ENCODE measurements at regions not wholly inside any gene's neighbourhood (a gene's known extent, or its start where the extent isn't known, plus 50 kb on each side); places are given as distances from the start of the nearest gene placed in this dataset.
"Not testable (repeated sequence)": the region's sequence is repeated elsewhere in the genome, so short reads cannot be mapped to it uniquely, and the experiment has no call there.

GRCh38 chr5:10921160-10921559 lies 160.1 kb upstream of the DAP start:
- DNase-seq: no peak

GRCh38 chr5:10920400-10920799 lies 159.4 kb upstream of the DAP start:
- no peak for DNase-seq

- no peak for DNase-seq
Observed at GRCh38 chr5:10914741-10915480, 153.9 kb upstream of the DAP start.

DNA sequence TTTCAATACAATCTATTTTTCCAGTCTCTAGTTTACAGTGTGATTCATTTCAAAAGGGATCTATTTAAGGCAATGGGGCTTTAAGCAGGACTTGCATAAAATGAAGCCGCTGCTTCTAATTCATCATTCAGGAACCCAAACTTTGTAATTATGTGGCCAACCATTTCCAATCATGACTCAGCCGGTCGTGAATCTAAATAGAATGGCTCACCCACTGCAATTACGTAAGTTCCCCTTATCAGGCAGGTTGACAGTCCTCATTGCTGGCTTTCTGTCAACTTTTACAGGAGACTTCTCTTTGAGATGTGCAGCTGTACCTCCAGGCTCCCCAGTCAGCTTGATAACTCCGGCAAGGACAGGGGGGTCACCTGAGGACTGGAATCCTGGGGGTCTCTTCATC lies 152.8 kb upstream of the DAP start:
- DNase-seq: no peak

DNA sequence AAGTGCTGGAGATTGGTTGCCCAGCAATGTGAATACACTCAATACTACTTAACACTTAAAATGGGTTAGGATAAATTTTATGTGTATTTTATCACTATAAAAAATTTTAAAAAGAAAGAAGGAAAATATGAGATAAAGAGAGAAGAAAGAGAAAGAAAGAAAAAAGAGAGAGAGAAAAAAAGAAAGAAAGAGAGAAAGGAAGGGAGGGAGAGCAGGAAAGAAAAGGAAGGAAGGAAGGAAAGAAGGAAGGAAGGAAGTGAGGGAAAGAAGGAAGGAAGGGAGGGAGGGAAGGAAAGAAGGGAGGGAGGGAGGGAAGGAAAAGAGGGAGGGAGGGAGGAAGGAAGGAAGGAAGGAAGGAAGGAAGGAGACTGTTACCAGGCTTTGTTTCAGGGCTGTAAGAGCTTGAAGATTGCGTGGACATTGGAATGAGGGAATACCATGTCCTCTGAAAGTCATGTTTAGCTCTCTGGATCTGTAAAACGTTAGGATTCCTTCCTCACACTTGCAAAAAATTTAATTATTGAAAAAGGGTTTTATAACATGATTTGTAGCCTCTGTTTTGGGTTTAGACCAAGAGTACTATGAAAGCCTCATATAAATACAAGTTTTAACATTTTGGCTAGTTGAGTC lies 152.3 kb upstream of the DAP start:
- no peak for DNase-seq

GRCh38 chr5:10912435-10912834 lies 151.4 kb upstream of the DAP start:
- DNase-seq: no peak

- no peak for DNase-seq
Observed at GRCh38 chr5:10910261-10910660, 149.2 kb upstream of the DAP start.

DNA sequence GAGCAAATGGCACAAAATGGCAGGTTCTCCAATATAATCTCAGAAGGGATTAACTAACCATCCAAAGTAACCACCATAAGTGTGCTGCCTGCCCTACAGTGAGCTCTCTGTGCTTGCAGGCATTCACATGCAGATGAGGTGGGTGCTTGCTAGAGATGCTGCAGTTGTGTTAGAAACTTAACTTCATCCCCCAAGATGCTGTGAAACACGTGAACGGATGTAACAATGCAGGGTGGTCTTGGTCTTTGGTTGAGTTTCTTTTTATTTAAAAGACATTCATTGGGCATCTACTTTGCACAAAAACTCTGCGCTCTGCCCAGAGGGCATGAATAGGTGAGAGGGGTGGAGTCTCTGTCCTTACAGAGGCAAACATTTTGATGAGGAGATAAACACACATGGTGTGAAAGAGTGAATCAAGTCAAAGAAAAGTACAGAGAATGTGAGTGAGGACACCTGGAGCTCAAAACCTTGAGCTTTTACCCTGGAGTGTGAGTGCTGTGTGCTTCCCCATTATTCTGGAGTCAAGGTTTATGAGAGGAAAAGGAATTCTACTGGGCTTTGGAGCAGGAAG lies 143.9 kb upstream of the DAP start:
- no peak for DNase-seq

DNA sequence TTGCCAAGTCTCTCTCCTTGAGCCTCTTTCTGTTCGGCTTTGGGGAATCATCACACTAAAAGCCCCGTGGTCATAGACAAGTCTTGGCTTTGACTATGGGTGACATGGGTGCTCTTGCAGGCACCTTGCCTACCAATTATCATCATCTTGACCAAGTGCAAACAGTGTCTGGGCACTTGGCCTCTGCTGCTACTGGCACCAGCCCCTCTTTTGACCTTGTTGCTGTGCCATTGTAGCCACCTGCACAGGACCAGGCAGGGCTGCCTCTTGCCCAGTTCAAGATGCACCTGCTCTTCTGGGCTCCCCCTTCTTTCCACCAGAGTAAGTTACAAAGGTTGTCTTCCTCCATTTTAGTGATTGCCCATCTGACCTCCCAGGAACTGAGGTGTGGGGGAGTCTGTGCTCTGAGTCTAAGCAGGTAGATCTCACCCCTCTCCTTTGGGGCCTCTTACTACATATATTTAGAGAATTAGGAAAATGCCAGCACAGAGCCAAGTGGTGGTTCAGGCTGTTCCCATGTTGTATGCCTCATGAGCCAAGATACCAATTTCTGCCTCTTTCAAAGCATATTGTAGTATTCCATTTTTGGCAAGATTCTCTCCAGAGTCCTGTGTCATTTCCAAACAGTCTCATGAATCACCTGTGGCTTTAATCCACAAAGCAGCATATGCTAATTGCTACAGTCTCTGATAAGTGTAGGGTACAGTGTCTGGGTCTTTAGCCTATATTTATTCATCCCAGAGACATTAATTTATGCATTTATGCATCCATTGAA lies 142.9 kb upstream of the DAP start:
- no peak for DNase-seq

DNA sequence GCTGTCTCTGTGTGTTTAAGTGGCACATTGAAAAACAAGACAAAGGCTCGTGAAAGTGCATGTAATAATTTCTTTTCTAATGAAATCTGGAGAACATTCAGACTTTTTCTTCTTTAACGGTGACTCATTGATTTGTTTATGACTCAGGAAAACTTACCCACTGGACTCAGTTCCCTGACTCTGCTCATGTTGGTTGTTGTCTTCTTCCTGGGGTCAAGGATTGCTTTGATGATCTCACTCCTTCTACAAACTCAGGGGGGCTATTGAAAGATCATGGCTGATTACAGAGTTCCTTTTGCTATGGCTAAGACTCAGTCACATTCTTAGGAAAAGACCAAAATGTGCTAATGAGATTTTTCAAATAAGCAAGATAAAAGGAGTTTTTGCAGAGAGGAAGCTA lies 141.1 kb upstream of the DAP start:
- DNase-seq: no peak

GRCh38 chr5:10898514-10898913 lies 137.5 kb upstream of the DAP start:
- no peak for DNase-seq

DNA sequence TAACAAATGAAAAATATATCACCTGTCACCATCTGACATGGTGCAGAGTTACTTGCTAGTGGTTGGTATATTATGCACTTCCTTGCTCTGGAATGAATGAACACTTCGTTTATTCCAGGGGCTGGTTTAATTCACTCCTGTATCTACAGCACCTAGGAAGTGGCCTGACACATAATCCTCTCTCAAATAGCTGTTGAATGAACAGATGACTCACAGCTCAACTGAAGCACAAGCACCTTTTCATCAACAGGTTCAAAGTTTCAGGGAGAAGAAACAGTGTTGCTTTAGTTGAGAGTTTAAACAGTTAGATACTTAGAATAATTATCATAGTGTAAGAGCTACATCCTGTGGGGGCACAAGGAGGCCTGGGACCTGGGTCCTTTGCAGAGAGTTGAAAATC lies 135.0 kb upstream of the DAP start:
- no peak for DNase-seq

DNA sequence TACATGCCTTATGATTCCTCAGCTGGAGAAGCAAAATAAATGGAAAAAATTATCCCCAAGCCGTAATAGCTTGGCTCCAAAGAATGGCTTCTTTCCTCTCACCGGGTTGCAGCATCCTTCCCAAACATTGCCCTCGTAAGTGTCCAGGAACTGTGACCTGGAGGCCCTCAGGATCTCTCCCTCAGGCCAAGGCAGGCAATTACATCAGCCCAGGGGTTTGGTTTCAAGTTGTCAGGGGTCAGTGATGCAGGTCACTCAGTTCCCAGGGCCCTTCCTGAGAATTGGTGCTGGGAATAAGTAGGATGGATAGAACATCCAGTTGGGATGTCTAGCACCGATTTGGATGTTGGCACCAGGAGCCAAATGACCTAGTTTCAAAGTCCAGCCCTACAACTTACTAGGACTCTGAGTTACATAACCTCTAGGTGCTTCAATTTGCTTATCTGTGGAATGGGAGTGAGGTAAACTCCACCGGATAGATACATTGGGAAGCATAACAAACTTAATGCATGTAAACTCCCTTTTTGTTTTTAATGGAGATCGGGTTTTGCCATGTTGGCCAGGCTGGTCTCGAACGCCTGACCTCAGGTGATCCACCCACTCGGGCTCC lies 133.5 kb upstream of the DAP start:
- no peak for DNase-seq

- no peak for DNase-seq
Observed at GRCh38 chr5:10892911-10893215, 131.8 kb upstream of the DAP start.

DNA sequence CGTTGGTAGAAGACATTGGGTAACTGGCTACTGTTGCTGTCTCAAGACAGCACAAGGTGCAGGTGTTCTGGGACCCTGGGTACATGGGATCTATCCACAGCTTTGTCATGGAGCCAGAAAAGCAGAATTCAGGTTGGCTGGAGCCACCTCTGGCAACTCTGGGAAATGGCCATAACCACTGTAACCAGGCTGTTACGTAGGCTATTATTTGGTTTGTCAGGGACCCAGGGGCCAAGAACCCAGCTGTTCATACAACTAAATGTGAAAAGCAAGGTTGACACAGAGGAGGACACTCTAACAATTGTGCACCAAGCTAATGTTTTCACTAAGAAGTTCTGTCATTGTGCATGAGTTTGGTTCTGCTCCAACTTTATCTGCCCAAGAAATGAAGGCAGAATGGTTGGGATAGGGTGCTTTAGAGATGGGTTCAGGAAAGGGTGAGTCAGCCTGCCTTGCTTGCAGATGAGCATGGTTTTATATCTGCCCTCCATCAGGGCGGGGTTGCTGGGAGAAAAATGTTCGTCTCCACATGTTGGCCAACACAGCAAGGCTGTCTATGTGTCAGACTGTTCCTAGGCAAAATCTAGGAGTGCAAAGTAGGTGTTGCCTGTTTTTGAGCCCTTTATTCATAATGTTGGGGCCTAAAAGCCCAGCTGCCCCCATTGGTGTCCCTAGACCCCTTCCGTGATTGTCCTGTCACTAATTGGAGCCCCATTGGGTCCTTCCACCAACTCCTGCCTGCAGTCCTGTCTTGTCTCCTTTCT lies 131.3 kb upstream of the DAP start:
- no peak for DNase-seq

- no peak for DNase-seq
Observed at GRCh38 chr5:10891193-10891592, 130.2 kb upstream of the DAP start.

DNA sequence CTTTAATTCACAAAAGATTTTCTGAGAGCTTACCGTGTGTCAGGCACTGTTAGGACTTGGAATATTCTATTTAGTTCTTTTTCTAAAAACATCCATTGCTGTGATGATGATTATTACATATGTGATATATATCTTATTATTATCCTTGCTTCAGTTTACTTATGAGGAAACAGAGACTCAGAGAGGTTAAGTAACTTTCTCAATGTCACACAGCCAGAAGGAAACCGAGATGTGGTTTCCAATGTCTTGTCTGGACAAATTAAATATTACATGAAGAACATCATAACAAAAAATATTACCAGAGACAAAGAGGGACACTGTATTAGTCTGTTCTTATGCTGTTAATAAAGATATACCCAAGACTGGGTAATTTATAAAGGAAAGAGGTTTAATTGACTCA lies 125.5 kb upstream of the DAP start:
- DNase-seq: no peak

GRCh38 chr5:10885026-10885425 lies 124.0 kb upstream of the DAP start:
- no peak for DNase-seq

- not testable (repeated sequence) for DNase-seq
Observed at GRCh38 chr5:10883945-10884344, 122.9 kb upstream of the DAP start.

- DNase-seq: no peak
Observed at GRCh38 chr5:10880934-10881333, 119.9 kb upstream of the DAP start.

DNA sequence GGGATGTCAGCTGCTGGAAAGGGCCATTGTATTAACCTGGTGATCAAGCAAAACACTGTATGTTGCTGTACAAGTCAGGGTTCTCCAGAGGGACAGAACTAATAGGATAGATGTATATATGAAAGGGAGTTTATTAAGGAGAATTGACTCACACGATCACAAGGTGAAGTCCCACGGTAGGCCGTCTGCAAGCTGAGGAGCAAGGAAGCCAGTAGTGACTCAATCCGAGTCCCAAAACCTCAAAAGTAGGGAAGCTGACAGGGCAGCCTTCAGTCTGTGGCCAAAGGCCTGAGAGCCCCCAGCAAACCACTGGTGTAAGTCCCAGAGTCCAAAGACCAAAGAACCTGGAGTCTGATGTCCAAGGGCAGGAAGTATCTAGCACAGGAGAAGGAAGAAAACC lies 116.0 kb upstream of the DAP start:
- DNase-seq: not testable (repeated sequence)

DNA sequence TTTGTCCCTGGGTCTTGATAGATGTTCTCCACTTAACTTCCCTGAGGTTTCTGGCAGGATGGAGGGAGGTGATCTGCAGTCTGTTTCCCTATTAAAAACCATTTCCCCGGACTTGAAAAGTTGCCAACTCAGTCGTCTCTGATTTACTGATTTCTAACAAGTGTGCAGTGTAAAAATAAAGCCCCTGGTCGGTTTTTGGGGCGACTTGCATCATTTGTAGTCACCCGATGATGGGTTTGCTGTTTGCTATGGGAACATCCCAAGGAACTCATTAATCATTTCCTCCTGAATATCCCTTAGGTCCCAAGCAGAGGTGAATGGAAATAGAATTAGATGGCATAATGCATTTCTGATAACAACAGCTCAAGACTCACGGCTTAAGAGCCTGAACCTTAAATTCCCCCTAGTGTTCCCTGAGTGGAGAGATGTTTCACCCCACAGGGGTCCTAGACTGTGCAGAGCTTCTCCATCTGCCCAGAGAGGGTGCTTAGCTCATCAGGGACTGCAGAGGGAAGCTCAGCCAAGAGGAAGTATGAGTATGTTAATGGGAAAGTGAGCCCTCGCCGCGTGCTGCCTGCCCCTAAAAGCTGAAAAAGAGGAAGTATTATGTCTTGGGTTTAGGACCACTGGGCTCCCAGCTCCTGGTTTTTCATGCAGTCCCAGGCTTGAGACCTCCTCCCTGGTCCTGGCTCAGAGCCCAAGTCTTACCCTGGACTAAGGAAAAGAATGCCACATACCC lies 115.1 kb upstream of the DAP start:
- DNase-seq: no peak

All from activated CD4-positive, alpha-beta T cell treated with anti-CD3 and anti-CD28 coated beads for 4 hours (primary cell).